ENCODE measurements at regions not wholly inside any gene's neighbourhood (a gene's known extent, or its start where the extent isn't known, plus 50 kb on each side); places are given as distances from the start of the nearest gene placed in this dataset.

- TF ChIP-seq POLR2A (IDR thresholded peaks at IDR 0.05) (no peak), CTCF (IDR thresholded peaks at IDR 0.05) (no peak)
Observed at GRCh38 chr6:150777736-150778135, 87.8 kb upstream of the MTHFD1L start.
